OCI-LY1 (cell line): ENCODE measurements at regions not wholly inside any gene's neighbourhood (a gene's known extent, or its start where the extent isn't known, plus 50 kb on each side); places are given as distances from the start of the nearest gene placed in this dataset.
"Not testable (repeated sequence)": the region's sequence is repeated elsewhere in the genome, so short reads cannot be mapped to it uniquely, and the experiment has no call there.

ENCODE experiments used
- H2AFZ ChIP-seq: fragments of 200-600 bp; sonication (generic), shearing (Covaris generic); 2 replicates; pipeline ENCODE4 v1.6.0; 2014; ENCODE audit warnings: antibody characterized with exemption, mild to moderate bottlenecking, low read length
- H3F3A ChIP-seq: fragments of 200-600 bp; sonication (generic), shearing (Covaris generic); 2 replicates; pipeline ENCODE4 v1.6.0; 2014; ENCODE audit warnings: mild to moderate bottlenecking, antibody characterized with exemption, low read length, moderate library complexity; ENCODE audit not compliant: insufficient read depth
- H3K27ac ChIP-seq: fragments of 200-600 bp; sonication (generic); 2 replicates; pipeline ENCODE4 v1.5.1; 2014; ENCODE audit warnings: low read length, mixed run types, mild to moderate bottlenecking, low read depth; ENCODE audit not compliant: poor library complexity, severe bottlenecking
- H3K27me3 ChIP-seq: fragments of 200-600 bp; sonication (generic); 2 replicates; pipeline ENCODE4 v1.6.0; 2014; ENCODE audit warnings: antibody characterized with exemption, mild to moderate bottlenecking, low read length, moderate library complexity; ENCODE audit not compliant: insufficient read depth
- H3K36me3 ChIP-seq: fragments of 200-600 bp; sonication (generic); 2 replicates; pipeline ENCODE4 v1.6.1; 2014; ENCODE audit warnings: mild to moderate bottlenecking, antibody characterized with exemption, low read length, moderate library complexity, mixed read lengths; ENCODE audit not compliant: insufficient read depth
- H3K4me1 ChIP-seq: fragments of 200-600 bp; sonication (generic); 2 replicates; pipeline ENCODE4 v1.5.1; 2014; ENCODE audit warnings: mild to moderate bottlenecking, low read length, moderate library complexity; ENCODE audit not compliant: insufficient read depth, severe bottlenecking
- H3K4me2 ChIP-seq: fragments of 200-600 bp; sonication (generic), shearing (Covaris generic); 2 replicates; pipeline ENCODE4 v1.6.1; 2014; ENCODE audit warnings: low read length
- H3K4me3 ChIP-seq: fragments of 200-600 bp; sonication (generic); 2 replicates; pipeline ENCODE4 v1.5.1; 2014; ENCODE audit warnings: low read length, low read depth, mild to moderate bottlenecking, mixed read lengths; ENCODE audit not compliant: poor library complexity, severe bottlenecking
- H3K79me2 ChIP-seq: fragments of 200-600 bp; shearing (Covaris generic); 2 replicates; pipeline ENCODE4 v1.6.1; 2016; ENCODE audit warnings: mixed run types, low read length, mixed read lengths; ENCODE audit not compliant: insufficient read depth
- H3K9ac ChIP-seq: fragments of 200-600 bp; sonication (generic), shearing (Covaris generic); 2 replicates; pipeline ENCODE4 v1.6.1; 2014; ENCODE audit warnings: mild to moderate bottlenecking, low read length, mixed read lengths
- H3K9me2 ChIP-seq: fragments of 200-600 bp; sonication (generic), shearing (Covaris generic); 2 replicates; pipeline ENCODE4 v1.6.1; 2014; ENCODE audit warnings: low read depth, mild to moderate bottlenecking, low read length, mixed read lengths
- H3K9me3 ChIP-seq: fragments of 200-600 bp; shearing (Covaris generic); 2 replicates; pipeline ENCODE4 v1.6.1; 2014; ENCODE audit warnings: low read length, mixed read lengths
- H4K20me1 ChIP-seq: fragments of 200-600 bp; sonication (generic), shearing (Covaris generic); 2 replicates; pipeline ENCODE4 v1.6.0; 2016; ENCODE audit warnings: mild to moderate bottlenecking, low read length; ENCODE audit not compliant: insufficient read depth
- CTCF ChIP-seq: fragments of 200-600 bp; sonication (generic), shearing (Covaris generic); IDR thresholded peaks from 2 replicates; pipeline ENCODE4 v1.5.1; 2017; ENCODE audit warnings: mild to moderate bottlenecking, antibody characterized with exemption, low read length, moderate library complexity, mixed read lengths
- EZH2 ChIP-seq: fragments of 200-600 bp; sonication (generic), shearing (Covaris generic); IDR thresholded peaks from 2 replicates; pipeline ENCODE4 v1.8.0; 2017; ENCODE audit warnings: borderline replicate concordance, mixed run types, mild to moderate bottlenecking, antibody characterized with exemption, low read length, moderate library complexity, mixed read lengths

GRCh38 chr14:105666420-105666819, 140.0 kb downstream of the TMEM121 start:
- no peaks in the 10 kb centered on the region for H3F3A ChIP-seq
- no peaks in the 10 kb centered on the region for H3K9me3 ChIP-seq
- no peak overlapping the region for H2AFZ ChIP-seq
- no peak overlapping the region for H3K4me2 ChIP-seq
- TF ChIP-seq EZH2, result no peak
- no peak for TF ChIP-seq CTCF
- no peak overlapping the region for H3K9ac ChIP-seq
- H3K27ac ChIP-seq, result no peak overlapping the region
- peaks cover 4% of the 10 kb centered on the region; the same call in 1 of the 2 replicates for H3K36me3 ChIP-seq
- H3K9me2 ChIP-seq, result no peaks in the 10 kb centered on the region
- peaks cover 4% of the 10 kb centered on the region for H3K4me1 ChIP-seq
- no peaks in the 10 kb centered on the region for H3K79me2 ChIP-seq
- H4K20me1 ChIP-seq, result no peaks in the 10 kb centered on the region
- H3K4me3 ChIP-seq, result no peak overlapping the region
- no peaks in the 10 kb centered on the region for H3K27me3 ChIP-seq

GRCh38 chr14:105666991-105667662, 140.7 kb downstream of the TMEM121 start:
- not testable (repeated sequence) for H3K27ac ChIP-seq, H3K36me3 ChIP-seq, H3K4me2 ChIP-seq, H3K9ac ChIP-seq, H4K20me1 ChIP-seq, H3K9me3 ChIP-seq, H3F3A ChIP-seq, H3K4me3 ChIP-seq, H3K27me3 ChIP-seq, H3K4me1 ChIP-seq, H2AFZ ChIP-seq, H3K9me2 ChIP-seq, H3K79me2 ChIP-seq

- not testable (repeated sequence) for H3K9me3 ChIP-seq, H3F3A ChIP-seq, H3K4me3 ChIP-seq, H4K20me1 ChIP-seq, H2AFZ ChIP-seq, H3K9me2 ChIP-seq, H3K27me3 ChIP-seq, H3K4me2 ChIP-seq, H3K36me3 ChIP-seq, H3K4me1 ChIP-seq, H3K79me2 ChIP-seq
- Histone ChIP-seq H3K27ac (peak overlapping the region; percentile 90), H3K9ac (peak overlapping the region; percentile 52; the same call in 1 of the 2 replicates)
These were observed 141.3 kb downstream of the TMEM121 start for GRCh38 chr14:105667663-105668020.

- not testable (repeated sequence) for H3F3A ChIP-seq, H3K79me2 ChIP-seq, H2AFZ ChIP-seq, H3K9me3 ChIP-seq, H3K4me1 ChIP-seq, H3K36me3 ChIP-seq, H4K20me1 ChIP-seq, H3K4me2 ChIP-seq, H3K9me2 ChIP-seq, H3K27me3 ChIP-seq, H3K4me3 ChIP-seq
- H3K9ac ChIP-seq, result peak overlapping the region; percentile 52; the same call in 1 of the 2 replicates
- H3K27ac ChIP-seq, result peak overlapping the region; percentile 90
These were observed 141.6 kb downstream of the TMEM121 start for GRCh38 chr14:105668021-105668420.

- not testable (repeated sequence) for H3K4me2 ChIP-seq
These were observed 142.3 kb downstream of the TMEM121 start for GRCh38 chr14:105668471-105669230.

DNA sequence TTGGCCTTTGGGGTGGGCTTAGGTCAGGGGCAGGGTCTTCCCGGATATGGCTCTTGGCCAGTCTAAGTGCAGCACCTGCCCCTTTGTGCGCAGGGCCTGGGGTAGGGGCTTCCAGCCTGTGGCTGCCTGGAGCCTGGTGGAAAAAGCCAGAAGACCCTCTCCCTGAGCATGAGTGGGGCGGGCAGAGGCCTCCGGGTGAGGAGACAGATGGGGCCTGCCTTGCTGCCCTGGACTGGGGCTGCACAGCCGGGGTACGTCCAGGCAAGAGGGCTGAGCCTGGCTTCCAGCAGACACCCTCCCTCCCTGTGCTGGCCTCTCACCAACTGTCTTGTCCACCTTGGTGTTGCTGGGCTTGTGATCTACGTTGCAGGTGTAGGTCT, 142.8 kb downstream of the TMEM121 start:
- H3K79me2 ChIP-seq, H3K27ac ChIP-seq, H3F3A ChIP-seq, H3K9ac ChIP-seq, H3K4me3 ChIP-seq, H3K4me2 ChIP-seq, H4K20me1 ChIP-seq, H3K27me3 ChIP-seq, H2AFZ ChIP-seq, H3K36me3 ChIP-seq, H3K9me3 ChIP-seq, H3K4me1 ChIP-seq, H3K9me2 ChIP-seq: not testable (repeated sequence)

More at GRCh38 chr14:105668471-105669230, 142.3 kb downstream of the TMEM121 start:
- not testable (repeated sequence) for H3K4me1 ChIP-seq, H4K20me1 ChIP-seq, H3K4me3 ChIP-seq, H3K9ac ChIP-seq, H3K79me2 ChIP-seq, H2AFZ ChIP-seq, H3K36me3 ChIP-seq, H3K9me2 ChIP-seq, H3K27me3 ChIP-seq, H3K9me3 ChIP-seq, H3F3A ChIP-seq
- peak overlapping the region; percentile 90 for H3K27ac ChIP-seq

GRCh38 chr14:105669646-105670045, 143.3 kb downstream of the TMEM121 start:
- H3K27me3 ChIP-seq, H3K4me2 ChIP-seq, H3K79me2 ChIP-seq, H3K9ac ChIP-seq, H3K36me3 ChIP-seq, H3F3A ChIP-seq, H3K4me3 ChIP-seq, H3K9me3 ChIP-seq, H2AFZ ChIP-seq, H3K9me2 ChIP-seq, H3K4me1 ChIP-seq, H4K20me1 ChIP-seq, H3K27ac ChIP-seq: not testable (repeated sequence)
